H7 (cell line): ENCODE measurements at regions not wholly inside any gene's neighbourhood (a gene's known extent, or its start where the extent isn't known, plus 50 kb on each side); places are given as distances from the start of the nearest gene placed in this dataset.
"Not testable (repeated sequence)": the region's sequence is repeated elsewhere in the genome, so short reads cannot be mapped to it uniquely, and the experiment has no call there.

Experiments used
- DNase-seq: peaks from one replicate; pipeline ENCODE4 v3.0.0; 2012
- H3K27me3 ChIP-seq: 2 replicates; pipeline ENCODE4 v1.6.0; 2011; ENCODE audit warnings: mild to moderate bottlenecking, low read length; ENCODE audit not compliant: control insufficient read depth, insufficient read depth
- H3K36me3 ChIP-seq: replicated peaks from 2 replicates; pipeline ENCODE4 v1.5.1; 2011; ENCODE audit warnings: low read length; ENCODE audit not compliant: control insufficient read depth, insufficient read depth
- H3K4me3 ChIP-seq: 2 replicates; pipeline ENCODE4 v1.5.1; 2011; ENCODE audit warnings: low read depth, mild to moderate bottlenecking, control low read depth, low read length, moderate library complexity; ENCODE audit not compliant: insufficient read depth

DNA sequence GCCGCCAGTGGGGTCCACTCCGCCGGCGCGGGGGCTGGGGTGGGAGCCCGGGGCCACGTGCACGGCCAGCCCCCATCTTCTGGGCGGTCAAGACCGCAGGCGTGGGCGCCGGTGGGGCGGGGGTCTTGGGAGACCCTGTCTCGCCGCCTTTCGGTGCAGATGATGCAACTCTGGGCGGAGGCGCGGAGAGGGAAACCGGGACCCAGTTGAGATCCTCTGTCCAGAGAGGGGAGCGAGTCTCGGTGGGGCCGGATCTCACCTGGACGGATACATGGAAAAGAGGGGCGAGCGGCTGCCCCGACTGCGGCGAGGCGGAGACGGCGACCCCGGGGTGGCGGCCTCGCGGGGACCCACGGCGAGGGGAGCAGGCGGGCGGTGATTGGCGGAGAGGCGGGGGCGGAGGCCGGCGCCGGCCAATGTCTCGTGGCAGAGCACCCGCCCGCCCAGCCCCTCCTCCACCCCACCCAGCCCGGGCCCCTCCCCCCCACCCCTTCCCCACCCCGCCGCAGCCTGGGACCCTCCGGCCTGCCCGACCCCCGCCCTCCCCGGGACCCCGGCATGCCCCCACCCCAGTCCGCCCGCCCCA, 4054.1 kb upstream of the TPTE start:
- not testable (repeated sequence) for H3K36me3 ChIP-seq, DNase-seq, H3K4me3 ChIP-seq, H3K27me3 ChIP-seq

DNA sequence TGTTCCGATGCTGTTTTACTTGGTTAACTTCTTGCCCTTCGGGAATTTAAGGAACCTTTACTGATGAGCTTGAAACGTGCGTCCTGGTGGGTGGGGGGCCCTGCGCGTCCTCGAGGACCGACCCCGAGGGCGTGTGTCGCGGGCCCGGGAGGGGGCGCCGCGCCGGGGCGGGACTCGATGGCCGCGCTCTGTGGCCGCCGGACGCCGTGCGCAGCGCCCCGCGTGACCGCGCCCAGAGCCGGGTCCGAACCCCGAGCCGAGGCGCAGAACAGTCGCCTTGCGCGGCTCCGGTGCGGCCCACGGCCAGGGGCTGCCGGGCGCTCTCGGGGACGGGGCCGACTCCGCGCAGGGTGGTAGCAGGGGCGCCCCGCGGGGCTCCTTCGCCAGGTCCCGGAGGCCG, 4053.5 kb upstream of the TPTE start:
- H3K4me3 ChIP-seq, H3K36me3 ChIP-seq, DNase-seq, H3K27me3 ChIP-seq: not testable (repeated sequence)

DNA sequence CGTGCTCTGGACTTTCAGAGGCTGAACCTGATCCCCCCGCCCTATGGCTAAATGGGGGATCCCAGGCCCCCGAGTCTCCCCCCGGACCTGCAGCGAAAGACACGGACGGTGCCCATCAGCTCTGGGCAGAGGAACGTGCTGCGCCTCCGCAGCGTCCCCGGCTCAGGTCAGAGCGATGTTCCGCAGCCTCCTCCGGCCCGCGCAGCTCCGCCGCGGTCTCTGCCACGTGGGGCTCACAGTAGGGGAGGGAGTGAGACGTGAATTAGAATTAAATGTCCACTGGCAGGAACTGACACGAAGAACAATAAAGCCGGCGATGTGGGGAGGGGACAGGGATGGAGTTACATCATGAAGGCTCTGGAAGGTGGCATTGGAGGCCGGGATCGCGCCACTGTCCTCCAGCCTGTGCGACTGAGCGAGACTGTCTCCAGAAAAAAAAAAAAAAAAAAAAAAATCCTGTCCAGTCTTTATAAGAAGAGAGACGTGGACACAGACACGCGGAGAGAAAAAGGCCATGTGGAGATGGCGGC, 4053.0 kb upstream of the TPTE start:
- DNase-seq, H3K27me3 ChIP-seq, H3K36me3 ChIP-seq, H3K4me3 ChIP-seq: not testable (repeated sequence)

DNA sequence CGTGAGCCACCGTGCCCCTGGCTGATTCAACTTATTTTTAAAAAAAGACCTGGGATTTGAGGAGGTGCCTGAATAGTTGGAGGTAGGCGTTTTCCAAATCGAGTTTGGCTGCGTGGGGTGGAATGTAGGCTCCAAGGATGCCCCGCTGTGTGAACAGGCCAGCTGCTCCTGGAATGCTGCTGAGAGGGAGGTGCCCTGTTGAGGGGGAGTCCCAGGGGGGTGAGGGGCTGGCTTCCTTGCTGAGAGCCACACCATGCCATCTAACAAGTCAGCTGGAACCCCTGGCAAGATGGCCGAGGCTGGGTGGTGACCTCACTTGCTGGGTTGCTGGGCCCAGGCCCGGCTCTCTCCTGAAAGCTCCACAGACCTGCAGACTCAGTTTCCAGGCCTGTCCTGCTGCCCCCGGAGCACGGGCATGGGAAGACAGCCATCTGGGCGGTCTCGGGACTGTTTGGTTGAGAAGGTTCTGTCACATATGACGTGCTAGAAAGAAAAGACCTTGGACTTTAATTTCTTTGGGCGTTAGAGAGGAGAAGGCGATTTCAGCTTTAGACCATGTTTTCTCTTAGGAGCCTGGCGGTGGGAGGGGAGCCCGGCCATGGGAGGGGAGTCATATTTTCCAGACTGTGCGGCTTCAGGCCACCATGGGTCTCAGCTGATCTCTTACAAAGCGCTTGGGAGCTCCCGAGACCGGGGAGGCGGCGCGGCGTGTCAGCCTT, 4047.0 kb upstream of the TPTE start:
- H3K27me3 ChIP-seq, H3K4me3 ChIP-seq, H3K36me3 ChIP-seq, DNase-seq: not testable (repeated sequence)

DNA sequence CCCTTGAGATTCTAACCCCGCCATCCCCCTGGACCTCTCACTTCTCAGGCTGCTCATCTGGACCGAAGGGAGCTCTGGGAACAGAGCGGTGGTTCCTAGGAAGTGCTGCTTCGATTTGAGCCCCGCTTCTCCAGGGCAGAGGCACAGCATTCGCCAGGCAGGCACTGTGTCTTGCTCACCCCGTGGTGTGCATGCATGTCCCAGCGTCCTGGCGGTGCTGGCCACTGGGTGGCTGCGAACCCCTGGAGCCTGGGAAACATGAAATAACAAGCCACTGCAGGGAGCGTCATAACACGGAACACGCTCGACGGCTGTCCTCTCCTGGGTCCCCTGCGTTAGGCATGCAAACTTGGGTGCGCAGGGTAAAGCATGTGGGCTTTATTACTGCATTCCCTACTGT, 4040.3 kb upstream of the TPTE start:
- not testable (repeated sequence) for H3K36me3 ChIP-seq, H3K4me3 ChIP-seq, H3K27me3 ChIP-seq, DNase-seq

DNA sequence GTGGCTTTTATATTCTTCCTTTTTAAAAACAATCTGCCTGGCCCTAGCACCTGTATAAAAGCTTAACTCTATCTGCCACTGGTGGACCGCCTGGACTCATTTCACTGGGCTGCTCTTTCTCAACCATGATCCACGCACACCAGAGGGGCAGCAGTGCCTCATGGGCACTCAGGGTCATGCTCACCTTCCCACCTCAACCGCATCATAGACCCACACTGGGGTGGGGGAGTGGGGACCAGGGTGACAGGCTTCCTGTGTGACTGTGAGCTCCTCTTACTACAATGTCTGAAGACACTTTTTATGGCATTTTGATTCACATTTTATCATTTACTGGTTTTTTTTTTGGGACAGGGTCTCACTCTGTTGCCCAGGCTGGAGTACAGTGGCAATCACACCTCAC, 4038.8 kb upstream of the TPTE start:
- not testable (repeated sequence) for DNase-seq, H3K36me3 ChIP-seq, H3K4me3 ChIP-seq

DNA sequence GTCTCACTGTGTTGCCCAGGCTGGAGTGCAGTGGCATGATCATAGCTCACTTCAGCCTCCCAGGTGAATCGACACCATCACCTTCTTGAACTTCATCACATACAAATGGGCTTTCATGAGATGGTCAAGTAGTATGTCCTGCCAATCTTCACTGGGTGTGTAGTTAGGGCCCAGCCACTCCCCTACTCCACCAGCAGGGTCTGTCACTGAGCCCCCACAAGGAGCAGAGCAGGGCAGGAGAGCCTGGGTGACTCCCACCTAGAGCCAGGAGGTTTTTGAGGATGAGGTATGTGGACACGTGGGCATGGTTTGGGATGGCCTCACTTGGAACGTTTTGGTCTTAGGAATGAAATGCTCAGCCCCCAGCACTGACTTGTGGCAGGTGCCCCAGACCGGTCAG, 4037.7 kb upstream of the TPTE start:
- DNase-seq, H3K27me3 ChIP-seq, H3K4me3 ChIP-seq, H3K36me3 ChIP-seq: not testable (repeated sequence)

More for the DNA sequence above, 4038.8 kb upstream of the TPTE start:
- H3K27me3 ChIP-seq, result not testable (repeated sequence)

DNA sequence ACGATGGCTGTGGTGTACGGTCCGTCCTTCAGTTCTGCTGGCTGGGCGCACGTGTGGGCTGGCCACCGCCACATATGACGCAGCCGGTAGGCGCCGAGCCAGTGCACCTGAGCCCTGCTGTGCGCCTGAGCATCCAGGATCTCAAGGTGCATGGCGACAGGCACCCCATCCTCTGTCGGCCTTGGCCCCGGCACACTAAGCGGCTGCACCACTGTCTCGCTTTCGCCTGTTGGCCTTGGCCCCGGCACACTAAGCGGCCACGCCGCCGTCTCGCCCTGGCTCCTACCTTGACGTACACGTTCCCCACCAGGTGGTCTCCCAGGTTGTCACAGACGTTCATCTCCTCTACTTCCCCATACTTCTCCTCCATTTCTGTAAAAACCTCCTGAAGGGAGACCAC, 4034.6 kb upstream of the TPTE start:
- not testable (repeated sequence) for H3K36me3 ChIP-seq, H3K27me3 ChIP-seq, DNase-seq, H3K4me3 ChIP-seq

DNA sequence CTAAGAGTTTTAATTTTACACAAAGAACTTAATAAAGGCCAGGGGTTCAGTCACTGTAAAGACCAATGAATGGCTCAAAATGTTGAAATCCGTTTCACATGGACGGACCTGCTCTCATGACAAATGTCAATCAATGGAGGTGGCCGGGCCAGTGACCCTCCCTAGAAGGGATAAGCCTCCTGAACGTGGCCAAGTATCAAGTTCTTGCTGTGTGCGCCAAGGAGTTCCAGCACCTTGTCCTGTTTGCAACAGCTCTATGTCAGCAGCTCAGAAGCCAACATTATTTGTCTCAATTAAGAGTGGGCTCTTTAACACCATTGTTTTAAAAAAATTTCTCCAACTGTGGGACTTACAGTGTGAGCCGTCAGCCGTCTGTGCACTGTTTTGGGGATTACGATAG, 4028.7 kb upstream of the TPTE start:
- not testable (repeated sequence) for H3K4me3 ChIP-seq, H3K36me3 ChIP-seq, H3K27me3 ChIP-seq, DNase-seq

DNA sequence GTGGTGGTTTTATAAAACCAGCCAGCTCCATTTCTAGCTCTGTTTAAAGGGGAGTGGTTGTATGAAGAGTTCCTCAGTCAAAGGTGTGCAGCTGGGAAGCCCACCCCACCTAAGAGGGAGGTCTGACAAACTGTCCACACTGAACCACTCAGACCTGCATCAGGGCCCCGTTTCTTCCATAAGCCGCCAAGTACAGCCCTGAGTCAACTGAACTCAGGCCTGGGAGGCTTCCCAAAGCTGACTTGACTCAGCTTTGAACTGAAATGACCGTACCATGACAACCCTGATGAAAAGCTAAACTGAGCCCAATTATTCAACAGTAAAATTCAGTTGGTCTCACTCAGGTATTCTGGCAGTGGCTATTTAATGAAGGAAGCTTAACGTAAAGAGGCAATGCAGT, 4027.4 kb upstream of the TPTE start:
- not testable (repeated sequence) for H3K27me3 ChIP-seq, H3K36me3 ChIP-seq, H3K4me3 ChIP-seq, DNase-seq

DNA sequence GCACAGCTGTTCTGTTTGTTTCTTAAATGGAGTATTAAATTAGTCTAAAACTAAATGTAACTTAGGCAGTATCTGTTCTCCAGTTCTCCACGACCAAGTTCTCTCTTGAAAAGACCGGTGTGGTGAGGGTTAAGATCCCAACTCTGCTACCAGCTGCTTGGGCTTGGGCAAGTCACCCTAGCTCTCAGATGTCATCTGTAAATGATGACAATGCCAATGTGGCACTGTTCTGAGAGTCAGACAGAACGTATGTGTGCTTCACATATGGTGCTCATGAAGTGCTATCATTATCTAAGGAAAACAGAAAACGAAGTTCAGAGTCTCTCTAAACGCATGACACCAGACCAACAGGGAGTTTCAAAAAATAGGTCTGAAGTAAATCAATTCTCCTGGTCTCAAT, 4025.0 kb upstream of the TPTE start:
- H3K27me3 ChIP-seq, result not testable (repeated sequence)

DNA sequence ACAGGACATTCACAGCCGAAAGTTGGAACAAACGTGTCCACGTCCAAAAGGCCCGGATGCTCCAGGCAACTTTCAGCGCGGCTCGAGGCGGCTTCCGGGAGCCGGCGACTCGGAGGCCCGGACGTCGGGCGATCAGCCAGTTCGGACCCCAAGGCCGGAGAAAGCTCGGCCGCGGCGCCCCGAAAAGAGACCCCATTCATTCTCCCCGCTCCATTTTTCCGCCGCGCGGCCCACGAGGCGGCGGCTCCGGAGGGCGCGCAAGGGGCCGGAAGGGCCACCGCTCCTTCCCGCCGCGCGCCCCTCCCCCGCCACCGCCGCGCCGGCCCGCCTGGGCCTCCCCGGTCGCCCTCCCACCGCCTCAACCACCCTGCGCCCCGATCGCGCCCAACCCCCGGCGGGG, 4022.7 kb upstream of the TPTE start:
- H3K36me3 ChIP-seq, H3K27me3 ChIP-seq, DNase-seq: not testable (repeated sequence)
- H3K4me3 ChIP-seq, result peak overlapping the region; percentile 48

More for the DNA sequence above, 4025.0 kb upstream of the TPTE start:
- DNase-seq, H3K36me3 ChIP-seq, H3K4me3 ChIP-seq: not testable (repeated sequence)

DNA sequence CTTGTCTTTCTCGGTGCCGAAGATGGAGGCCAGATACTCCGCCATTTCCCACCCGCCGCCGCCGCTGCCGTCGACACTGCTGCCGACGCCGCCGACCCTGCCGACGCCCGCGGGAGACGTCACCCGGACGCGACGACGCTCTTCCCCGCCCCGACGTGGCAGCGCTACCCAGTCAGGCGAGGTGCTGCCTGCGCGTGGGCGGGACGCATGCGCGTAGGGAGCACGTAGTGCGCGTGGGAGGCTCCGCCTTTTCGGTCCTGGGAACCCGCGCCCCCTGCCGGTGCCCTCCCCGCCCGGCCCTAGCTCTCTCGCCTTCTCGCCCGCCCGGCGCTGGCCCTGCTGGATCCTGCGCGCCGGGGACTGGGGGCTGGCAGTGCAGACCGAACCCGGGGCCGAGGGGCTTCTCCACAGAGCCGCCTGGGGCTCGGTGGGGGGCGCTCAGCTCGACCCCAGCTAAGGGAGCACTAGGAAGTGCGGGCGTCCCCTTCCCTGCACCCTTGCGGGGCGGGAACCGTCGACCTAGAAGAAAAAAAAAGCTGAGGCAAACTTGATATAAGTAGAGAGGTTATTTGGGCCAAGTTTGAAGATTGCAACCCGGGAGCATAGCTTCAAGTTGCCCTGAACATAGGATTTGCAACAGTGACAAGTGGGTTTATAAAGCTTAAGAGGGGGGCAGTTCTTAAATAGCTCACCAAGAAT, 4022.1 kb upstream of the TPTE start:
- not testable (repeated sequence) for H3K27me3 ChIP-seq, H3K4me3 ChIP-seq, DNase-seq, H3K36me3 ChIP-seq

DNA sequence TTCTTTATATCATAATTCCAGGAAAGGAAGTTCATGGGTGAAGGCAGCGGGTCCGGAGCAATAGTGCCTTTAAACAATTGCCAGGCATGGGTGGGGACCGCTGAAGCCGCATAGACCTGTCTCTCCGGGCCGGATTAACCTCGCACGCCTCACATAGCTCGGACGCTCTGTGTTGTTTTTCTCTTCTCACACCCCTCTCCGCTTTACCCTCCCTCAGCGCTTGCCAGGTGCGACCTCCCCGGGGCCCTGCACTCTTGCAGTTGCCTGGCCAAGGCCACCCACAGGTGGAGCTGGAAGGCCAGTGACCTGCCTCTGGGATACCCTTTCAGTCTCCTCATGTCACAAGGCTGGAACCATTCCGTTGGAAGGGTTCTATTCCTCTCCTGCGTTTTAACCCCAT, 4021.5 kb upstream of the TPTE start:
- DNase-seq, H3K36me3 ChIP-seq, H3K4me3 ChIP-seq, H3K27me3 ChIP-seq: not testable (repeated sequence)

DNA sequence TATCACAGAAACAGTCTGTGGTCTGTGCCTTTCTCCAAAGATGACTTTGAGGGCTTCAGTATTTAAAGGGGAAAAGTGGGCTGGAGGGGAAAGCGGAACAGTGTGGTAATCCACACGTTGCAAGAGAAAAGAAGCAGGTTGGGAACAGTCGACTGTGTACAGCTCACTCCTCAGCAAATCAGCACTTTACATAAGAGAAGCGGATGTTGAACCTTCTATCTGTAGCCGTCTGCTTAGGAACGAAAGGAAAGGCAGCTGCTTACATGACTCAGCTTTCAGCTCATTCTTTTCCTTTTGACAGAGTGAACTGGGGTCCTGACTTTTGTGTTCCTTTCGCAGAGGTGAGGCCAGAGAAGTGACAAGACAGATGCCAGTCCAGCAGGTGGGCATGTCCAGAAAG, 4020.7 kb upstream of the TPTE start:
- H3K27me3 ChIP-seq, DNase-seq, H3K4me3 ChIP-seq, H3K36me3 ChIP-seq: not testable (repeated sequence)
